Esophagus squamous epithelium (tissue), 4 donors: ENCODE measurements at regions not wholly inside any gene's neighbourhood (a gene's known extent, or its start where the extent isn't known, plus 50 kb on each side); places are given as distances from the start of the nearest gene placed in this dataset.
A peak's percentile ranks its signal among the peaks of the same experiment; 100 is the strongest.

Experiments
- CTCF ChIP-seq, 6 experiments: fragments of 450-650 bp in 4 of 6; fragments of 200-600 bp in 2 of 6; sonication (generic) in 2 of 6; IDR thresholded peaks; one replicate each; pipeline ENCODE4 v1.5.1; 2016 to 2019; ENCODE audit warnings: antibody characterized with exemption in 6 of 6, mild to moderate bottlenecking in 4 of 6, moderate library complexity in 4 of 6
- POLR2A ChIP-seq, 4 donors: fragments of 450-650 bp; IDR thresholded peaks; one replicate each; pipeline ENCODE4 v1.6.1; 2017; ENCODE audit warnings: antibody characterized with exemption in 4 of 4, mild to moderate bottlenecking in 4 of 4, moderate library complexity in 3 of 4

- TF ChIP-seq CTCF (IDR thresholded peaks at IDR 0.05) (peak; percentile 47 to 84 (median 78)), POLR2A (IDR thresholded peaks at IDR 0.05) (no peak)
These were observed 196.1 kb downstream of the ALG10 start for GRCh38 chr12:34218193-34219045.
